Panc1 (cell line): ENCODE measurements at regions not wholly inside any gene's neighbourhood (a gene's known extent, or its start where the extent isn't known, plus 50 kb on each side); places are given as distances from the start of the nearest gene placed in this dataset.

ENCODE experiments used
- CTCF ChIP-seq: fragments of 450-650 bp; IDR thresholded peaks from 2 replicates; pipeline ENCODE4 v1.5.1; 2017; ENCODE audit warnings: mild to moderate bottlenecking
- POLR2AphosphoS5 ChIP-seq: IDR thresholded peaks from 2 replicates; pipeline ENCODE4 v1.6.1; 2012; ENCODE audit warnings: mild to moderate bottlenecking, low read depth, low read length, moderate library complexity
- SIN3A ChIP-seq: IDR thresholded peaks from 2 replicates; pipeline ENCODE4 v1.6.1; 2012; ENCODE audit warnings: low read depth, mild to moderate bottlenecking, low read length, moderate library complexity, borderline replicate concordance; ENCODE audit not compliant: insufficient read depth
- TCF7L2 ChIP-seq: IDR thresholded peaks from 2 replicates; pipeline ENCODE4 v1.6.1; 2011; ENCODE audit warnings: mild to moderate bottlenecking, low read depth, low read length, inconsistent platforms
- TF ChIP-seq, protein P1 (sequence below), 2 experiments: IDR thresholded peaks; 2 replicates each; pipeline ENCODE4 v1.6.1; 2011 to 2012; ENCODE audit warnings: low read depth in 2 of 2, control low read depth in 1 of 2, low read length in 1 of 2, mild to moderate bottlenecking in 1 of 2, moderate library complexity in 1 of 2; ENCODE audit not compliant: insufficient read depth in 1 of 2

DNA sequence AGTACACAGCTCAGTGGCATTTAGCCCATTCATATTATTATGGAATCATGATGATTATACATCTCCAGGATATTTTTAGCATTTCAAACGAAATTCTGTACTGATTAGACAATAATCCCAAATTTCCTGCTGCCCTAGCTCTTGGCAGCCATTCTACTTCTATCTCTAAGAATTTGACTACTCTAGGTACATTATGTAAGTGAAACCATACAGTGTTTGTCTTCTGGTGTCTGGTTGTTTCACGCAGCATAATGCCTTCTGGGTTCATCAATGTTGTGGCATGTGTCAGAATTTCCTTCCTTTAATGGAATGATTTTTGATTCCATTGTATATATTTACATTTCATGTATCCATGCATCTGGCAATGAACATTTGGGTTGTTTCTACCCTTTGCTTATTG, 517.7 kb downstream of the ETS1 start:
- TF ChIP-seq CTCF (no peak), POLR2AphosphoS5 (no peak), TCF7L2 (no peak), SIN3A (no peak)
- TF ChIP-seq, protein P1, sequence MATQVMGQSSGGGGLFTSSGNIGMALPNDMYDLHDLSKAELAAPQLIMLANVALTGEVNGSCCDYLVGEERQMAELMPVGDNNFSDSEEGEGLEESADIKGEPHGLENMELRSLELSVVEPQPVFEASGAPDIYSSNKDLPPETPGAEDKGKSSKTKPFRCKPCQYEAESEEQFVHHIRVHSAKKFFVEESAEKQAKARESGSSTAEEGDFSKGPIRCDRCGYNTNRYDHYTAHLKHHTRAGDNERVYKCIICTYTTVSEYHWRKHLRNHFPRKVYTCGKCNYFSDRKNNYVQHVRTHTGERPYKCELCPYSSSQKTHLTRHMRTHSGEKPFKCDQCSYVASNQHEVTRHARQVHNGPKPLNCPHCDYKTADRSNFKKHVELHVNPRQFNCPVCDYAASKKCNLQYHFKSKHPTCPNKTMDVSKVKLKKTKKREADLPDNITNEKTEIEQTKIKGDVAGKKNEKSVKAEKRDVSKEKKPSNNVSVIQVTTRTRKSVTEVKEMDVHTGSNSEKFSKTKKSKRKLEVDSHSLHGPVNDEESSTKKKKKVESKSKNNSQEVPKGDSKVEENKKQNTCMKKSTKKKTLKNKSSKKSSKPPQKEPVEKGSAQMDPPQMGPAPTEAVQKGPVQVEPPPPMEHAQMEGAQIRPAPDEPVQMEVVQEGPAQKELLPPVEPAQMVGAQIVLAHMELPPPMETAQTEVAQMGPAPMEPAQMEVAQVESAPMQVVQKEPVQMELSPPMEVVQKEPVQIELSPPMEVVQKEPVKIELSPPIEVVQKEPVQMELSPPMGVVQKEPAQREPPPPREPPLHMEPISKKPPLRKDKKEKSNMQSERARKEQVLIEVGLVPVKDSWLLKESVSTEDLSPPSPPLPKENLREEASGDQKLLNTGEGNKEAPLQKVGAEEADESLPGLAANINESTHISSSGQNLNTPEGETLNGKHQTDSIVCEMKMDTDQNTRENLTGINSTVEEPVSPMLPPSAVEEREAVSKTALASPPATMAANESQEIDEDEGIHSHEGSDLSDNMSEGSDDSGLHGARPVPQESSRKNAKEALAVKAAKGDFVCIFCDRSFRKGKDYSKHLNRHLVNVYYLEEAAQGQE (IDR thresholded peaks at IDR 0.05; ENCODE audit: insufficient read depth in 1 of 2, low read depth in 2 of 2, low read length in 1 of 2), result no peak
